Choroid plexus epithelial cell (primary cell): ENCODE measurements at regions not wholly inside any gene's neighbourhood (a gene's known extent, or its start where the extent isn't known, plus 50 kb on each side); places are given as distances from the start of the nearest gene placed in this dataset.

Experiments used
- DNase-seq: peaks from one replicate; pipeline ENCODE4 v3.0.0-alpha.2; 2010; ENCODE audit warnings: low read depth
- H3K4me3 ChIP-seq: 2 replicates; pipeline ENCODE4 v1.5.1; 2011; ENCODE audit warnings: low read depth, mild to moderate bottlenecking, control low read depth, low read length, moderate library complexity
- TF ChIP-seq, protein P1 (sequence below): conservative IDR thresholded peaks from 2 replicates; pipeline ENCODE4 v1.5.1; 2011; ENCODE audit warnings: low read depth, mild to moderate bottlenecking, control low read depth, inconsistent platforms, low read length, moderate library complexity

DNA sequence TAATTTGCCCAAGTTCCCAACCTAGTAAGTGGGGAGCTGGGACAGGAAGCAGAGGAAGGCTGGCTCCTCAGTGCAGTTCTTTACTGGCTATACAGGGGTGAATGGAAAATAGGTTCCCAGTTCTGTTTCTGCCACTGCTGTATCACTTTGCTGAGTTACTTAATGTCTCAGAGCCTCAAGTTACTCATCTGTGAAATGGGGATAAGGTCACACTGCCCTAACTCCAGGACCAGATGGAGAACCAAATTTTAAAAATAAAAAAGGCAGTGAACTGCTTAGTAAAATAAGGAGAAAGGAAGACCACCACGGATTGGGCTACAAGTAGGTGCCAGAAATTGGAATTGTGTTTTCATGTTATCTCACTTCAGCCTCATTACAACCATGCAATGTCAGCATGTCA lies 147.8 kb downstream of the OMA1 start:
- TF ChIP-seq, protein P1, sequence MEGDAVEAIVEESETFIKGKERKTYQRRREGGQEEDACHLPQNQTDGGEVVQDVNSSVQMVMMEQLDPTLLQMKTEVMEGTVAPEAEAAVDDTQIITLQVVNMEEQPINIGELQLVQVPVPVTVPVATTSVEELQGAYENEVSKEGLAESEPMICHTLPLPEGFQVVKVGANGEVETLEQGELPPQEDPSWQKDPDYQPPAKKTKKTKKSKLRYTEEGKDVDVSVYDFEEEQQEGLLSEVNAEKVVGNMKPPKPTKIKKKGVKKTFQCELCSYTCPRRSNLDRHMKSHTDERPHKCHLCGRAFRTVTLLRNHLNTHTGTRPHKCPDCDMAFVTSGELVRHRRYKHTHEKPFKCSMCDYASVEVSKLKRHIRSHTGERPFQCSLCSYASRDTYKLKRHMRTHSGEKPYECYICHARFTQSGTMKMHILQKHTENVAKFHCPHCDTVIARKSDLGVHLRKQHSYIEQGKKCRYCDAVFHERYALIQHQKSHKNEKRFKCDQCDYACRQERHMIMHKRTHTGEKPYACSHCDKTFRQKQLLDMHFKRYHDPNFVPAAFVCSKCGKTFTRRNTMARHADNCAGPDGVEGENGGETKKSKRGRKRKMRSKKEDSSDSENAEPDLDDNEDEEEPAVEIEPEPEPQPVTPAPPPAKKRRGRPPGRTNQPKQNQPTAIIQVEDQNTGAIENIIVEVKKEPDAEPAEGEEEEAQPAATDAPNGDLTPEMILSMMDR: no peak
- no peak for DNase-seq

DNA sequence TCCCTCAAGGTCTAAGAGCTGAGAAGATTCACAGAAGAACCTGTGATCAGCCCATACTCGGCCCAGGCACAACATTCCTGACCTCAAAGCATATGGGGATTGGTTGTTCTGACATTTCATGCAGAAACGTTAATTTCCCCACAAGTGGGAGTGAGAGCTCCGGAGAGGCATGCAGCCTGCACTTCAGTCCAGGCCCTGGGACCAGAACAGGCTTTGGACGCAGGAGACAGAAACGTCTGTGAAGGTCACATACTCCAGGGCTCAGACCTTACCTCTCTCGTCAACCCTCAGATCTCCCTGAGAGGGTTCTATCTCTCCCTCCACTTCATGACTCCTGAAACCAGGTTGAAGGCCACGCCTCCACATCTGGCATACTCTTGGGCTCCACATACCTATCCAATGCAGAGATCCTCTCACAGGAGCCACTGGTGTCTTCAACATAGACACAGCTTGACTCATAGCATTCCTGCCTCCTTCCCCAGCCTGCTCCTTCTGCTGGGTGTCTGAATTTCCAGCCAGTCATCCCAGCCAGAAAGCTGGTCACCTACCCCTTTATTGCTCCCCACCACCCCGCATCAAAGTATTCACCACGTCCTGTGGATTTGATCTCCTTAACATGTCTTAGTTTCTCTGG lies 149.2 kb downstream of the OMA1 start:
- TF ChIP-seq, protein P1: no peak
- peak; percentile 66 for DNase-seq

More for the DNA sequence above, 147.8 kb downstream of the OMA1 start:
- no peak overlapping the region for H3K4me3 ChIP-seq

DNA sequence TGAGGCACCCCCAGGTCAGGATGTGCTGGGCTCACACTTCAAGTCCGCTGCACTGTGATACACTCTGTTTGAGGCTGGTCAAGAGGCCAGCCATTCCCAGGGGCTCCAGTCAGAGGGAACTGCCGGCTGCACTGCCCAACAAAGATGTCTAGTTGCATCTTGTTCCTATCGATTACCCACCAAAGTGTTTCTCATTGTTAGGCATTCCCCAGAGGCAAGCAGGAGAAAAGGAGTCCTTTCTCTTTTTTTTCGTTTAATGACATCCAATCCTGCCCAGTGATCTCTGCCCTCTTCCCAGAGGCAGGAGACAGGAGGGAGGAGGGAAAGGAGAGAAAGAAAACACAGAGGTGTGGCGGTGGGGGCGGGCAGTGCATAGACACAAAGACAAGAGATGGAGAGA lies 150.4 kb downstream of the OMA1 start:
- DNase-seq: no peak

More for the DNA sequence above, 149.2 kb downstream of the OMA1 start:
- H3K4me3 ChIP-seq: no peak overlapping the region

DNA sequence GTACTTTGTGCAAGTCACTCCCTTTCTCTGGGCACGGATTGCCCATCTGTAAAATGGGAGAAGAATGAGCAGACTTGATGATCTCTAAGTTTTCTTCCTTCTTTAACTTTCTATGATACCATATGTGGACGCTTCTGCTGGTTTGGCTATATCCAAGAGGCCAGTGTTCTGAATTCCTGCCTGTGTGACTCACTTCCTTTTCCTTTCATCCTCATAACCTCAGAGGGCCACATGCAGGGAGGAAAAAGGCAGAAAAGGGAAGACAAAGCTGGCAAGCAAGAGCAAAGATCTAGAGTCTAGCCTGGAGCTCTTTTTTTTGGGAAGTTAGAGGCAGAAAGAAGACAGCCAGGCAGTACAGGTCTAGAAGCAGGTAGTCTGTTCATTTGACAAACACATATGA lies 151.2 kb downstream of the OMA1 start:
- no peak overlapping the region for H3K4me3 ChIP-seq
- peak; percentile 93 for DNase-seq
- TF ChIP-seq, protein P1: no peak

More for the DNA sequence above, 150.4 kb downstream of the OMA1 start:
- TF ChIP-seq, protein P1: no peak
- H3K4me3 ChIP-seq: no peak overlapping the region

DNA sequence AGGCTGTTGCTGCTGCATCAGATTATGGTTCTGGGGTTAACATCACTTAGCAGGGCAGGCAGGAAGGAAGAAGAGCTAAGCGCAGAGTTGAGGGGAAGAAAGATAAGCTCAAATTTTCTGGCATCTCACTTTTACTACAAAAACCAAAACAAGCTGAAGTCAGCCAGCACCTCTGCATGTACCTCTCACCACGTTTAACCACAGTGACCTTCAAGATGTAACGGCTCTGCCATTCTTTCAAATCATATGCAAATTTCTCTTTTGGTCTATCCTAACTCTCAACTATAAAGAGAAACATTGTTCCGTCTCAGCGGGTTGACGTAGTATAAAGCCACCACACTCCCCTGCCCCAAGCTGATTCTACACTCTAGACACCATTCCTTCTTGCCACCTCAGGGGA lies 154.4 kb downstream of the OMA1 start:
- DNase-seq: no peak
- H3K4me3 ChIP-seq: no peak overlapping the region
- TF ChIP-seq, protein P1: no peak

DNA sequence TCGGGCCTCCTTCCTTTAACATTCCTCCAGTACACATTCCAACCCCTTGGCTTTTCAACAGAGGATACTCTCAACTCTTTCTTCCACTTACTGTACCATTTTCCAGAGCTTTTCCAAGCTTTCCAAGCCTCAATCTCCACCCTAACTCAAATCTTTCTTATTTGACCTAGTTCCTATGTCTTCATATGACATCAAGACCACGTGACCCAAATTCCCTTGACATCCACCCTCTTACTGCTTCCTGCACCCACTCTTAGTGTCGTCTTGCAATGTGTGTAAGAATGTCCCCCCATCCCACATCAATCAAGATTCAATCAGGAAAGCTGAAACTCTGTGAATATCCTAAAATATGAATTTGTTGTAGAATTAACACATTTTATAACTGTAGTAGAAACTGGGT lies 155.0 kb downstream of the OMA1 start:
- H3K4me3 ChIP-seq: no peak overlapping the region
- TF ChIP-seq, protein P1: no peak
- no peak for DNase-seq

DNA sequence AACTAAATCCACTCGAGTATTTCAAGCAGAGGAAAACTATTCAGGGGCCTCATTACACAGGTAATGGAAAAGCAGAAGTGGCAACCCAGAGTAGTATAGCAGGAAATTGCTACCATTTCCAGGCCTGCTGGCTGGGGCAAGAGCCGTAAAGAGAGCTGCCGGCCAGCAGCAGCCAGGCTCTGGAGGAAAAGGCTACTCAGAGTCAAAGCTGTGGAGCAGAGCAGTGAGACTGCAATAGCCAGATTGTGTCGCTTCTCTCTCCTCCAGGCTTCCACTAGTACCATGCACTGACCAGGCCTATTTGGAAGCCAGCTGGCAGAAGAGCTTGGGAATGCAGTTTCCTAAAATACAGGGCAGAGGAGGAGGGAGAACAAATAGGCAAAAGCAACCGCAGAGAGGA lies 155.5 kb downstream of the OMA1 start:
- TF ChIP-seq, protein P1: no peak
- no peak overlapping the region for H3K4me3 ChIP-seq
- no peak for DNase-seq
